OCI-LY7 (cell line): ENCODE measurements at regions not wholly inside any gene's neighbourhood (a gene's known extent, or its start where the extent isn't known, plus 50 kb on each side); places are given as distances from the start of the nearest gene placed in this dataset.

ENCODE experiments used
- CTCF ChIP-seq: fragments of 200-600 bp; sonication (generic); conservative IDR thresholded peaks from 2 replicates; pipeline ENCODE4 v1.5.1; 2014; ENCODE audit warnings: mild to moderate bottlenecking, antibody characterized with exemption, low read length, moderate library complexity, mixed read lengths
- EZH2phosphoT487 ChIP-seq: fragments of 200-600 bp; sonication (generic); IDR thresholded peaks from 2 replicates; pipeline ENCODE4 v1.6.1; 2018; ENCODE audit warnings: low read depth, borderline replicate concordance, mild to moderate bottlenecking, mixed run types, antibody characterized with exemption, low read length, moderate library complexity, mixed read lengths

DNA sequence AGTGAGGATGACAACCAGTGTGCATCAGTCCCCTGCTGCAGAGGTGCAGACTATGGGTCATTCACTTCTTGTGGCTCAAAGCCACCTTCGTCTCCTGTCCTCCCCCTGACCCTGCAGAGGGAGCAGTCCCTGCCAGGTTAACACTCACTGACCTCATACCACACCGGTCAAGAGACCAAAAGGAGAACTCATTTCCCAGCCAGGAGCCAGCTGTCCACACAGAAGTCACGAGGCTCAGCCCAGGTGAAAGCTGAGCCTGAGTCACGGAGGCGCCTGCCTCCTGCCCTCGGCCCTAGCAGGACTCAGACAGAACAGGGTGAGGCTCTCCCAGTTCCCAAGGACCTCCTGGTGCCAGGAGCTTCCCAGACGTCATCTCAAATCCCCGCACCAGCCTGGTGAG is 103.7 kb downstream of the MN1 start:
- TF ChIP-seq CTCF (no peak), EZH2phosphoT487 (no peak)
